ENCODE measurements at regions not wholly inside any gene's neighbourhood (a gene's known extent, or its start where the extent isn't known, plus 50 kb on each side); places are given as distances from the start of the nearest gene placed in this dataset.

DNA sequence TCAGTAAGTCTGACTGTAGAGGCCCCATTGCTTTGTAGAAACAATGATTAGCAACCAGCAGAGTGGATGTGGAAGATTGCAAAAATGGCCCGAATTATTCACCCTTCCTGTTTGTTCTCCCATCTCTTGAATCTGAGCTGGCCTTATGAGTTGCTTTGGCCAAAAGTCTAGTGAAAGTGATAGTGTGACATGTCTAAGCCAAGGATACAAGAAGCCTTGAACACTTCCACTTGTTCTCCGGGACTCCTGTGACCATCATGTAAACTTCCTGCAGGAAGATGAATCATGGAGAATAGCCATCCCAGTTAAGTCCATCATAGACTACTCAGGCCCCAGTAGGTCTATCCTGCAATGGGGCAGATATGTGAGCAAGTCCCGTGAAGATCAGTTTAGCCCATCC lies 252.0 kb upstream of the JAG1 start:
- DNase-seq = no peak

DNA sequence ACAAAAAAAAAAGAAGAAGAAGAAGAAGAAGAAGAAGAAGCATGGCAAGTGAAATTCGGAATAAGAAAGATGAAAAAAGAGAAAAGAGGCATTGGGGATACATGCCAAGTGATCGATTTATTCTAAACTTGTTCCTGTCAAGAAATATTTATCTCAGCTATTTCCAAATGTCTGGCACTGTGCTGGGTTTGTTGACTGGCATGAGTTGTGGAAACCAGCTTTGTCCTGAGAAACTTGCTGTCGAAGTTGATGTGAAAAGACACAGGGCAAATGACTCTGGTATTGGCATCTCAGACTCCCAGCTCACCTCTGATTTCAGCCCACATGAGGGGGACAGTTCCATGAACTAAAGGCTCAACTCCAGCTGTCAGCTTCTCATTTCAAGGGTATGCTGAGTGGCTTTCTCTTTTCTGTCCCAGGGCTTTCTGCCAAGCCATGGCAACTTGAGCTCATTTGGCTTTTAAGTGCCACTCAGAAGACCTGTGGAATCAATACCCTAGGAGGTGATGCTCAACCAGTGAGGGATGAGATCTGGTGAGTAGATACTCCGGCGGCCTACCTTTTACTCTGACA lies 253.3 kb upstream of the JAG1 start:
- DNase-seq = no peak

DNA sequence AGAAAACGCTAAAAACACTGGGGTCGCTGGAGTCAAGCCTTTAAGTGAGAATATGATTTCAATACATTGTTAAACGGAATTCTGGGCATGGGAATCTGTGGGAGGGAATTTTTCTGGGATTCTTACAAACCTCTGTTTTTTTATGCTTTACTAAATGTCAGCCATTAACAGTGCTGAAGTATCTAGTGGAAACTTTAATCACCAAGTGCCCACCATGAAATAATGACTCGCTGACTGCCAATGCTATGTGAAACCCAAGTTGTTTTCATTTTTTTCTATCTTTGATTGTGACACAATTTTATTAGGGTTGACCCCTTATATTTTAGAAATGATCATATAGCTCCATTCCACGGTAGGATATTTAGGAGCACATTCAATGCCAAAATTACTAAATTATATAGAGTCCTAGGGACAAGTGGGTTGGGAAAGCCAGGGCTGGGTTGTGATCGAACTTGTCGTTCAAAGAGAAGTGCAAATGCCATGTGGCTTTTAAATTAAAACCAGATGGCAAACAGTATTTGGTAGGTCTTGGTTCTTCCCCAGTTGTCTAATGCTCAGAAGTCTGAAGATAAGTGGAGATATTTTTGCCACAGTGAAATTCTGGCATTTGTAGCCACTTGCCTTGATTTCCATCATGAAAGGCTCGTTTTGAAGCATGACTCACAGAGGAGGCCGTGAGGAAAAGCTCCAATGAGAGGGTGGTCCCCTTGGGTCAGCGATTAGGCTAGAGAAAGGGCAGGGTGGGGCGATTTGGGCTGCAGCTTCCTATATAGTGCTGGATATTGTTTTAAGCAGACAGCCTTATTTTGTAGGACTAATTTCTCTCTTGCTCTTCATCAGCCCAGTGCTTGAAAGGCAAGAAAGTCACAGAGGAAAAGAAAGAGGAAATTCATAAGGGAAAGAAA lies 254.4 kb upstream of the JAG1 start:
- no peak for DNase-seq

DNA sequence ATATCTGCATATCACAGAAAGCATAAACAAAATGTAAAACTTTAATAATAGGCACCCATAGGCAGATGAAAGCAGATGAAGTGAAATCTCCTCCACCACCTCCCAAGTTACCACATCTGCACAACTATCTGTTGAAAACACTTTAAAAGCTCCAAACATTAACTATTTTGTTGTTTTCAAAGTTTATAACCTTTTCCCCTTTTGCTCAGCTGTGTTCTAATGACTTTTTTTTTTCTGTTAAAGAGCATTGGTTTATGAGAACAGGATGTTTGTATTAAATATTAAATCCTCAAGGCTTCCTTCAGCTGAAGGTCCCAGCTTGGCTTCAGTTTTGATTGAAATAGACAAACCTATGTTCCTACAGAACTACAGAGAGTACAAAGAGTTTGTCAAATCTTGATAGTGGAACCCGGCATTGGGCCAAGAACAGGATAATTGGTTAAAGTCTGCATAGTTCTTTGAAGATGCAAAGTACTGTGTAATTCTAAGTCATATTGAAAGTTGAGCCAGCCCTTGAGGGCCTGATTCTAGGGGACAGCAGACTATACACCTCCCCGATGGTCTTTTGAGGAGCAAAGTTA lies 255.1 kb upstream of the JAG1 start:
- DNase-seq = no peak

DNA sequence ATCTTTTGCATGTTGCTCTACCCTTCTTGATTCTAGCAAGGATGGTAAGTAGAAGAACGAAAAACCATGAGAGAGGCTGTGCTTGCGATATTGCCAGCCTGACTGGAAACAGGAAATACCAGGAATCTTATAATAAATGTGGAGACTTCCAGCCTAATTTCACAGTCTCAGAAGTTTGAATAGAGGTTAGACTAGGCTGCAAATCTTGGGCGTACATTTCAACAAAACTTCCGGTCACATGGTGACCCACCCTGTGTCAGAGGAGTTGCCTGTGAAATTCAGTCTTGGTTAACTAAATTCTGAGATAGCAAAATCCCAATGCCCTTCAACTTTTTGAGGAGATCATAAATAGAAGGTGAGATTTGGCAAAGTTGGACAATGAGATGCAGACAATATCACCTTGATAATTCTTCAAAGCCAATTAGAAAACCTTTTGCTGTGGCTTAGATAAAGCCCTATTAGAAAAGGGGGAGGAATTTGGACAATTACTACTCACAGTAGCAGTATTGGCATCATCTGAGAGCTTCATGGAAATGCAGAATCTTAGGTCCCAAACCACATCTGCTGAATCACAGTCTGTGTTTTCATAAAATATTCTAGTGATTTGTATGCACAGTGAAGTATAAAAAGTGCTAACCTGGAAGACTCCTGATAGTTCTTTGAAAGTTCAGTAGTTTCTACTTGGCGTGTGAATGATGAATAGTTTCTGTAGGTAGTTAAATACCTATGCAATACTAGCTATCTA lies 262.0 kb upstream of the JAG1 start:
- no peak for DNase-seq

DNA sequence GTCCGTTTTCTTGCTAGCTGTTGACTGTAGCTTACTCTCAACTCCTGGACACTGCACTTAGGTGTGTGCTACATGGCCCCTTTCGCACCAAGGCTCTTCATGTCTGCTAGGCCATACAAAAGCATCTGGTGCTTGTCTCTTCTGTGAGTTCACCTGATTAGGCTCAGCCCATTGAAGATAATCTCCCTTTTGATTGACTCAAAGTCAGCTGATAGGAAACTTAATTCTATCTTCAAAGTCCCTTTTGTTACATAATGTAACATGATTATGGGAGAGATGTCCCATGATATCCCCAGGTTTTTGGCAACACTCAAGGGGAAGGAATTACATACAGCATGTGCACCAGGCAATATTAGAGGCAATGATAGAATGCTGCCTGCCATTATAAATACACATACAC lies 263.0 kb upstream of the JAG1 start:
- DNase-seq = no peak

DNA sequence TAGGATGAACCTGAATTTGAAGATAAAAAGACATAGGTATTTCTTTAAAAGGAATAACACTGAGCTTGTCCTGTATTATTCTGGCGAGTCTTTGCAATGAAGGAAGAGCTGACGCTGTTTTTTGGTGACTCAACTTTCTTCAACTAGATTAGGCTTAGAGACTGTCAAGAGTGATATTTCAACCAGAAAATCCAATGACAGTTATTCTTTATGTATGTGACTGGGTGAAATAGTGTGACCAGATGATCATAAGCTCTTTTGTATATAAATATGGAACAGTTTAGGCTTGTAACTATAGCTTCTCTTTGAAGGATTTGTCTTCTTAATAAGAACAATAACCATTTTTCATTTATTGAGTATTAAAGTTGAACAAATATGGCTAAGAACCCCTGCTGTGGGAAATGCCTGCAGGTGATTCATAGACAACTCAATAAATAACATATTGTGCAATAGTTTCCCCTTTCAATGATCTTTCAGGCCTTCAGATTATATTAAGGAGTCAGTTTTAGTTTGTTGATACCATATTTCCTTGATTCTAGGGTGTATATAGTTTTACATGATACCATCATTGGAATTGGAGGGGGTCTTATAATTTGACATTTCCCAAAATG lies 265.6 kb upstream of the JAG1 start:
- no peak for DNase-seq

DNA sequence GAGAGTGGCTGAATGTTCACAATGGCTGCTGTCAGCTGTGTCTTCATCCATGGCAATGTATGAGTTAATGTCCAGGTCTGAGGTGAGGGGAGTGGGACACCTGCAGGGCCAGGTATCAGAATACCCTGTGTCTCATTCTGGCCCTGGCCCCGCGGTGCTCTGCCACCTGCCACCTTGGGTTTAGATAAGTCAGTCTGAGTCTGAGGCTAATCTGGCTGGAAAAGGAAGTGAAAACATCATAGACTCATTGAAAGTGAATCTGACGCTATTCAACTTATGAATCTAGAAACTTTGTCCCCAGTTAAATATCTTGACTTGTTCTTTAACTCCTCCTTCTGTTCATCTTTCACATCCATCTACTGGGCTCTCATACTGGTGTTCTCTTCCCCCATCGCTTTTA lies 267.1 kb upstream of the JAG1 start:
- no peak for DNase-seq

DNA sequence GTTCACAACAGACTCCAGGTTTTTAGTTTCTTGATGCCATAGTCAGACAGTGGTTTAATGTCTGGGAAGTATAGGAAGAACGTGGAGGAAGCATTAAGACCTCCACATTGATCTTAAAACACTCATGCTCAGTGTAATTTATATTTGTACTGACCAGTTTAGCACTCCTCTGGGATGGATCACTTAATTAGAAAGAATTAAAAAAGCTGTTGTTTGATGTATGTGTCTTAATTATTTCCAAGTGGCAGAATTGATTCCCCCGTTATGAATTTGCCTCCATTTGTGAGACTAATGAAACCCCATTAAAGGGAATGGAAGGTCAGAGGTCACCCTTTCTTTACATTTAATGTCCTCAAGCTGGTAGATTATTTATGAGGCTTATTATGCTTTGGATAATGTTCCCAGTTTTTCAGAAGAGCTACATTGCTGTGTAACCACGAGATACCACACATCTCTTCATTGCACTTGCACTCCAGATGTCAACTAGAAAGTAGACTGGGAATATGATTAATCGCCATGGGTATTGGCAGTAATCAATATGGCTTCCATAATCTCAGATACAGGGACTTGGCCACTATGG lies 270.0 kb upstream of the JAG1 start:
- no peak for DNase-seq

DNA sequence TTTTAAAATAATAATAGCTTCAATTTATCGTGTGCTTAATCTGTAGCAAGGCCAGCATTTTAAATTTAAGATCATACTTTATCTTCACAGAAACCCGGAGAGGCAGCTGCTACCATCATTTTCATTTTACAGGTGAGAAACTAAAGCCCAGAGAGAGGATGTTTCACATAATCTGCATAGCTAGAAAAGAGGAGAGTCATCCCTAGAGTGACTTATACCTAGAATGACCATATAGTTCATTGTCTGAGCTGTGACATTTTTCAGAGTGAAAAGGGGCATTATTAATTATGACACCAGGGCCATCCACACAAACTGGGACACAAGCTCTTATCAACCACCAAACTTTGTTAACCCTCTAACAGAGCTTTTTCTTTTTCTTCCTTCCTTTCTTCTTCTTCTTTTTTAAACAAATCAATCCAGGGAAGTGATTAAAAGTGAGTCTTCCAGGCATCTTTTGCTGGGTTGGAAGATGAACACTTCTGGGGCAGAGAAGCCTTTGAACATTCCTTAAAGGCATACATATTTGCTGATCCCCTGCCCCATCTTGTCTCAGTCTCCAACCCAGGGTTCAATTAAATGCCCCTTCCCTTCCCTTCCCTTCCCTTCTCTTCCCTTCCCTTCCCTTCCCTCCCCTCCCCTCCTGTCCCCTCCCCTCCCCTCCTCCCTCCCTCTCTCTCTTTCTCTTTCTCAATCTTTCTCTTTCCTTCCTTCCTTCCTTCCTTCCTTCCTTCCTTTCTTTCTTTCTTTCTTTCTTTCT lies 272.5 kb upstream of the JAG1 start:
- no peak for DNase-seq

DNA sequence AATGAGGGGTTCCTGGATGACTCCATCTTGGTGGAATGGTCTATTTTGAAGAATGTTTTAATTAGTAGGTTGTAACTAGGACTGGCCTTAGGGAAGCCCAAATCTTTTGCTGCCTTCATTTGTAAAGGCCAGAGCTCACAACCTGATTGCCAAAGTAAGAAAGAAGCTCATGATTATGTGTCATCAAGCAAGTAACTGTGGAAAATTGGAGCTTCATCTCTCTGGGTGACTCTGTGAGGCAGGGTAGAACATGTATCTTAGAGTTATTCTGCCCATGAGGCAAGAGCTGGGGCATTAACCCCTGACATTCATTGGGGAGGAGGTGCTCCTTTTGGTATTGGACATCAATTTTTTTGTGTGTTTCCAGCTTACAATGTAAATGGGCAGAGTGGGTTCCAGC lies 273.9 kb upstream of the JAG1 start:
- no peak for DNase-seq

DNA sequence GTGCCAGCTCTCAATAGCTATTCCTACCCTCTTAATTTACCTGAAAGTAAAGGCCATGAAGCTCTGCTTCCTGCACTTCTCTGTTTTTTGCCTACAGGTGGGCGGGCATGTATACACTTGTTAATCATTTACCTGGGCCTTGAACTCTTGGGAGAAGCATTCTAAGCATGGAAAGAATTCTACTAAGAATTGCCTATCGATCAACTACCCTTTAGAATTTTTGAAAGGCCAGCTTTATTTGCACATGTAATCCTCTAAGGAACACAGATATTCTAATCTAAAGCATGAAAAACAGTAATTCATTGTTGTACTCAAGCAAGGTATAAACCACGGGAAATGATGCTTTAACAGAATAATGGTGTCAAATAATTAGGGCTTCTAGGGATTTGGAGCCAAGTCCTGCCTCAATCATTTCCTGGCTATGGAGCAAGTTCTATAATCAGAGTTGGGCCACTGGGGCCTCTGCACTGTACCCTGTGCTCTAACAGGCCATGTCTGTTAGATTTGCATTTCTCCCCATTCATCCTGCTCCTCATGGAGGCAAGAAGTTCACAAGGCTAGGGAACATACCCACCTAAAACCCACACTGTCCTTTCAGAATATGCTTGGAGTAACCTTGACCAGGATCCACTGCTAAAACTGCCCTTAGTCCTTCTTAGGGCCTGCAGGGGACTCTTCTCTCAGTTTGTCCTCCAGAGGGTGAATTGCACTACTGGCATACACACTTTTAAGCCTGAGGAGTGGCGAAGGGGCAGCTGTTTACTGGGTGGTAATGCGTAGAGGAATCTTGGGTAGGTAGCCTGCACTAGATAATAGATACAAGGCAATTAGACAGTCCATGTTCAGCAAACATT lies 276.4 kb upstream of the JAG1 start:
- no peak for DNase-seq

DNA sequence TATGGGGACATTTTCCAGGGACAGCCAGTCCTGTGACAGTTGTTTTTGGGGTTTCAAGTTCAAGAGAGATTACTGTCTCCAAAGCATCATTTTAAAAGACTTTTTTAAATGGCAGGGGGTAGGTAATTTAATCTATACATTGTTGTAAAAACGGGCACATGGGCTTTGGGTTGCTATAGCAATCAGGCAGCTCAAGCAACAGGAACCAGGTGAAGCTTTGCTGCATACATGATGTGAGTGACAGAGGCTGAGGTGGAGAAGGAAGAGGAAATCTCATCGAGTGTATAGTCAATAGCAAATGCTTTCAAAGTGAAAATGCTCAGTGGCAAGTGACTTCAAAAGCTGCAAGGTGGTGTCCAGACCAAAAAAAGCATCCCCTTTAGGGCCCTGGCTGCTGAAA lies 277.4 kb upstream of the JAG1 start:
- no peak for DNase-seq

DNA sequence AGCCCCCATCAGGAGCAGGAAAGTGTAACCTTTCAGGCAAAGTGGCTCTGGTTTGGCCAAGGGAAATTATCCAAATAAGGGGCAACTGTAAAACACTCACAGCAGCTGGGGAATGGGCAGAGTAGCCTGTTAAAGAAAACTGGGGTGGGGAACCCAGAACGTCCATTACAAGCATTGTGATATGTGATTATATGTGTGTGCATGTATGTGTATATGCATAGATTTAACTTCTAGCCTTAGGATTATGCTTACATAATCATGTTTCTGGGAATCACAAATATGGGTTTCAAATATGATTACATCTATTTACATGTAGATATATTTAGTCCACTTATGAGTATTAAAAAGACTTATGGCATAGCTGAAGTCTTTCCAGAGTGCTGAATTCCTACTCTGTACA lies 278.1 kb upstream of the JAG1 start:
- DNase-seq = no peak

DNA sequence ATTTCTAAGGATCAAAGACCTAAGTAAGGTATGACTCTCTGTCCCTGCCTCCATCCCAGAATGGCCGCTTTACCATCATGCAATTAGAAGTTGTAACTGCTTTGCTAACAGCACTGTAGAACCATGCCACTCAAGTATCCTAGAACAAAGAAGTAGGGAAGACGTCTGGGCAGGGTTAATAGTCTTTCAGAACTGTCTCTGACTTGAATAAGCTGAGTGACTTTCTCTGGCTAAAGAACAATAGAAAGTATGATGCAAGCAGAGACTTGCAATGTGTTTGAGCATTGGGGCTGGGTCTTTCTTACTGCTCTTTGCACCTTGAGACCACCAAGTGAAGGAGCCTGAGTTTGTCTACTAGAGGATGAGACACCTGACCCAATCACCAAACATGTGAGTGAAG lies 279.6 kb upstream of the JAG1 start:
- no peak for DNase-seq

DNA sequence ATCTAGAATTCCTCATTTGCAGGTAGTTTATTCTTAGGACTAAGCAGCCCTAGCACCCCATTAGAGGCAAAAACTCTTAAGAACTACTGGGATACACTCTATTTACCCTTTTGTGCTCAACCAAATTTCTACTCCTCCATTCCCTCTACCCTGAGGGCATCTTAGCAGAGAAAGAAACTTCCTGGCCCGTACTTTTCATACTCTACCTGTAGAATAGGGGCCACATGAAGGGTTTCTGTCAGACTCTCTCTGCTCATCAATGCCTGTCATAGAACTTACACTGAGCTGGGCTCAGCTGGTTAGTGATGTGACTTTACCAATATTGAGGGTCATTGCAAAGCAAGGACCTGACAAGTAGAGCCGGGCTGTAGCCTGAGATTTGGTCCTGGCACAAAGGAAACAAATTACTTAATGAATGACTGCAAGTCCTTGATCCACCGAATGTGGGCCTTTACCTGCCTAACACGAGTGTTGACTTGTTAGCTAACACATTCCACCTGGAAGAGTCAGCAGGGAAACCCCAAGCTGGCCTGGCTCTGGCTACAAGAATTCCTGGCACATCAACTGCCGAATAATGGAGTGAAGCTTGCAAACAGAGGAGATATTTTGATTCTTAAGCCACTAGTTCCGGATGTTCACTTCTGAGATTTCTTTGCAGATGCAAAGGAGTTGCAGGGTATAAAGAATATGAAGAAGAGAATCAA lies 280.5 kb upstream of the JAG1 start:
- no peak for DNase-seq

DNA sequence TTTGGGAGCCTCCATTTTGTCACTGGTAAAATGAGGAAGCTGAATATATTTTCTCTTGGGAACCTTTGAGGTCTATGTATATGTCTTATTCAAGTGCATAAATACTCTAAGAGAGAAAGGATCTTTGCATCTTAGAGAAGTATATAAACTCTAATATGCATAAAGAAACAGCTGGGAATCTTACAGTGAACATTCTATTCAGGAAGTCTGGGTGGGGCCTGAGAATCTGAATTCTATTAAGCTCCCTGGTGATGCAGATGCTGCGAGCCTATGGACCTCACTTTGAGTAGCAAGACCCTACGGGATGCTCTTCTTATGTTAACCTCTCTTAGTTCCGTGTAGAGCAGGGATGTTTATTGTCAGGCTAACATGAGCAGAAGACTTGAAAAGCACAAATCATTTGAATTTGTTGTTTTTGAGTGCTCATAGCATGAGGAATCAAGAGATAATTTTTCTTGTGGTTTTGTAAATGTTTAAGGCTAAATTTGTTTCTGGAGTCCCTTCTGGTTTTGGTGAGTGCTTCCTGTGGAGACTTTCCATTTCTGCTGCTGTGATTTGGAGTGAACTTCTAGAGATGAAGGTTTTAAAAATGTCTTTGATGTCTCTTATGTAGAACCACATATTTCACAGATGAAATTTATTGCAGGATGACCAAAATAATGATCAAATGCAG lies 281.2 kb upstream of the JAG1 start:
- no peak for DNase-seq

DNA sequence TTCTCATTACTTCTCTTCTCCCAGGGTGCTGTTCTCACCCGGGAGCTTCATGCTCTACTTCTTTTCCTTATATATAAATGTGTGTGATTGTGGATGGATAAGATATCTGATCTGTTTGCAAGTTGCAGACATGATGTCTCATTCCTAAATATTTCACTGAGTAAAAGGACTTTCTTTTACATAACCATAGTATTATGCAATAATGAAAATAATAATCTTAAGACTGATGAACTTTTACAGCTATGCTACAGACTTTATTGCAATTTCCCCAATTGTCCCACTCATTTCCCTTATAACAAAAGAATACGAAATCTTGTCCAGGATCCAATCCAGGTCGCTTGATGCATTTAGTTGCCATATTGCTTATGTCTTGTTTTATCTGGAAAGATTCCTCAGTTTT lies 284.5 kb upstream of the JAG1 start:
- DNase-seq = no peak

DNA sequence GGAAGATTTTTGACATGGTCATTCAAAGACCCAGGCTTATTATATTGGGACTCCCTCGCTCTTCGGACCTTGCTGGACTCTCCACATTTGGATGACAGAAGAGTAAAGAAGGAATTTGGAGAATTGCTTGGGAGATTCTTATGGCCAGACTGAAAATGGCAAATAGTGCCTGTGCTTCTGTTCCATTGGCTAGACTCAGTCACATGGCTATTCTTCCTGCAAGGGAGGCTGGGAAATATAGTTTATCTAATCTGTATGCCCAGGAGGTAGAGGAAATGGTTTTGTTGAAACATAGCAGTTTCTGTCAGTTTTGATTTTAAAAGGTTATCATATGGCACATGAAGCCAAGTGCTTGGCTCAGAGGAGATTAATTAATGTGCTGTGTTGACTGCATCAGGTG lies 286.6 kb upstream of the JAG1 start:
- DNase-seq = no peak
